SK-N-MC (cell line): ENCODE measurements at regions not wholly inside any gene's neighbourhood (a gene's known extent, or its start where the extent isn't known, plus 50 kb on each side); places are given as distances from the start of the nearest gene placed in this dataset.

Experiments
- FOXP2 ChIP-seq: optimal IDR thresholded peaks from 2 replicates; pipeline ENCODE3; 2011; ENCODE audit warnings: mild to moderate bottlenecking, moderate library complexity; ENCODE audit not compliant: insufficient read depth; ENCODE audit errors: extremely low read length, control extremely low read depth
- POLR2AphosphoS5 ChIP-seq: IDR thresholded peaks from 2 replicates; pipeline ENCODE4 v1.6.1; 2012; ENCODE audit warnings: mild to moderate bottlenecking, low read depth, low read length, borderline replicate concordance

DNA sequence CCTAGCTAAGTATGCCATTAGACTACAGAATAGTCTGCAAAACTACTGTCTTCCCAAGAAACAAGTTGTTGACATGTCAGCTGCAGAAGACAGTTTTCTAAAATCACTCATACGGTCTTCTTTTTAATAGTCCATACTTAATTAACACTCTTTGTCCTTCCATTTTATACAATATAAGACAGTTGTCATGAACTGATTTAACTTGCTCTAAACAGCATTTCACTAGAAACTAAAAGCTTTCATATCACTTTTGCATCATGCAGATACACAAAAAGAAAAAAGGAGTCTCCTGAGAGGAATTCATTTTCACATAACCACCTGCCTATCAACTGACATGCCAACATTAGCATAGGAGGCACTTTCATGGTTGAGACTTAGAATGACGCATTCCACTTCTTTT, 1159.6 kb upstream of the CHAC2 start:
- TF ChIP-seq FOXP2, result no peak
- no peak for TF ChIP-seq POLR2AphosphoS5
